Gastrocnemius medialis (tissue), 4 donors: ENCODE measurements at regions not wholly inside any gene's neighbourhood (a gene's known extent, or its start where the extent isn't known, plus 50 kb on each side); places are given as distances from the start of the nearest gene placed in this dataset.
"Not testable (repeated sequence)": the region's sequence is repeated elsewhere in the genome, so short reads cannot be mapped to it uniquely, and the experiment has no call there.

Source experiments
- ATAC-seq, 2 donors: fragments of 150-250 bp; one replicate each; pipeline ENCODE4 v1.9.1; 2016
- DNase-seq, 2 donors: peaks; one replicate each; pipeline ENCODE4 v3.0.0-alpha.2; 2019
- H3K27ac ChIP-seq, 4 donors: fragments of 200-600 bp; sonication (generic); 1 replicate in 1 of 4; 2 replicates in 3 of 4; pipeline ENCODE4 v1.5.1; 2016 to 2018; ENCODE audit warnings: mild to moderate bottlenecking in 2 of 4, moderate library complexity in 1 of 4
- H3K27me3 ChIP-seq, 3 donors: fragments of 200-600 bp; sonication (generic) in 2 of 3; 1 replicate in 1 of 3; 2 replicates in 2 of 3; pipeline versions ENCODE4 v1.5.1 to v1.6.0; 2016 to 2019; ENCODE audit warnings: mild to moderate bottlenecking in 1 of 3, moderate library complexity in 1 of 3
- H3K36me3 ChIP-seq, 2 donors: fragments of 200-600 bp; sonication (generic) in 1 of 2; one replicate each; pipeline ENCODE4 v1.5.1; 2017 to 2018
- H3K4me1 ChIP-seq, 2 donors: fragments of 200-600 bp; sonication (generic) in 1 of 2; one replicate each; pipeline ENCODE4 v1.5.1; 2016 to 2017; ENCODE audit warnings: mild to moderate bottlenecking in 2 of 2
- H3K4me3 ChIP-seq, 4 donors: fragments of 200-600 bp; sonication (generic) in 3 of 4; 1 replicate in 1 of 4; 2 replicates in 3 of 4; pipeline ENCODE4 v1.5.1; 2016 to 2019; ENCODE audit warnings: mild to moderate bottlenecking in 2 of 4
- H3K9me3 ChIP-seq, 3 donors: fragments of 200-600 bp; sonication (generic) in 2 of 3; 1 replicate in 1 of 3; 2 replicates in 2 of 3; pipeline ENCODE4 v1.5.1; 2016 to 2019
- CTCF ChIP-seq, 5 experiments: fragments of 450-650 bp in 3 of 5; fragments of 200-600 bp in 2 of 5; sonication (generic) in 2 of 5; IDR thresholded peaks in 4 of 5; conservative IDR thresholded peaks in 1 of 5; 1 replicate in 4 of 5; 2 replicates in 1 of 5; pipeline ENCODE4 v1.5.1; 2016 to 2019; ENCODE audit warnings: antibody characterized with exemption in 5 of 5, mild to moderate bottlenecking in 3 of 5, moderate library complexity in 3 of 5
- POLR2A ChIP-seq, 2 donors: fragments of 450-650 bp; IDR thresholded peaks; one replicate each; pipeline ENCODE4 v1.6.1; 2017; ENCODE audit warnings: antibody characterized with exemption in 2 of 2, mild to moderate bottlenecking in 2 of 2, moderate library complexity in 2 of 2
- in situ Hi-C, 4 donors: fragments of 200-750 bp; cut with MboI; loops; one replicate each; pipeline versions ENCODE4 v1.15.0 to v1.8.0; 2017; ENCODE audit warnings: low sequenced_read_pairs in 4 of 4
- intact Hi-C: fragments of 100-400 bp; cut with DNase I; formaldehyde crosslinking; loops from one replicate; pipeline ENCODE4 v1.15.1; 2023; ENCODE audit warnings: low total_unique reads

DNA sequence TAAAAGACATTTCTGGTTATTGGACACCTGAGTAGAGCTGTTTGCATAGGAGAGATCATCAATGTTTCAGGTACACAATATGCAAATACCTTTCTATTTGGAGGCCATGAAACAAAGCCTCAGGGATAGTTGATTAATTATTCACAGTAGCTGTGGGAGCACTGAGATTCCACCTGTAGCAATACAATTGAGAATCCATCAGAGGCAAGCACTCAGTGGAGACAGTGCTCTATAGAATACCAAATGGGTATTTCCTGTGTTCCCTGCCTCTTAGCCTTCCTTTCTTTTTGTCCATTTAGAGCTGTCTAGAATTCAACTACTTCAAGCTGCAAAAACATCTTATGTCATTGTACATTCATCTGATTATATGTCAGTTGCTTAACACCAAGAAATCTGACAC lies 1754.0 kb upstream of the ACO1 start:
- no peaks in the 10 kb centered on the region for H3K4me1 ChIP-seq
- DNase-seq: no peak
- no peak overlapping the region for H3K4me3 ChIP-seq
- H3K9me3 ChIP-seq: no peaks in the 10 kb centered on the region
- no peaks in the 10 kb centered on the region for H3K27me3 ChIP-seq
- TF ChIP-seq POLR2A (IDR thresholded peaks at IDR 0.05): no peak
- no peak for TF ChIP-seq CTCF (IDR thresholded peaks at IDR 0.05 in 4 of 5, conservative IDR thresholded peaks at IDR 0.05 in 1 of 5)
- H3K27ac ChIP-seq: no peak overlapping the region
- in situ Hi-C loops: loop anchor here in 2 of 4 donors (25.0 kb wide), 2 partner anchors 107 to 343 kb away; no protein-coding TSS in a partner anchor
- H3K36me3 ChIP-seq: no peaks in the 10 kb centered on the region
- intact Hi-C loops: no loop called here
- no peak for ATAC-seq

DNA sequence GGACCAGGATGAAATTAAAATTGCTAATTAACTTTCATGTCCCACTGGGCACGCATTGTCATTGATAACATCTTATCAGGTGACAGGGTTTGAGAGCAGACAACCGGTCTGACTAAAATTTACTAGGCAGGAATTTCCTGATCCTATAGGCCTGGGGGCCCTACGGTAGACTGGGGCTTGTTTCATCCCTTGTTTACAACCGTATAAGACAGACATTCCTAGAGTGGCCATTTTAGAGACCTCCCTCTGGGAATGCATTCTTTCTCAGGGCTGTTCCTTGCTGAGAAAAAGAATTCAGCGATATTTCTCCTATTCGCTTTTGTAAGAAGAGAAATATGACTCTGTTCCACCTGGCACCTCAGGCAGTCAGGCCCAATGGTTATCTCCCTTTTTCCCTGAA lies 1737.8 kb upstream of the ACO1 start:
- H3K4me1 ChIP-seq, H3K36me3 ChIP-seq, H3K9me3 ChIP-seq, H3K4me3 ChIP-seq, ATAC-seq, DNase-seq, H3K27me3 ChIP-seq, H3K27ac ChIP-seq, intact Hi-C loops: not testable (repeated sequence)
- in situ Hi-C loops: loop anchor here in 2 of 4 donors (25.0 kb wide), 2 partner anchors 91 to 359 kb away; no protein-coding TSS in a partner anchor

- in situ Hi-C loops: no loop called here
- Histone ChIP-seq H3K4me1 (no peaks in the 10 kb centered on the region), H3K9me3 (no peaks in the 10 kb centered on the region), H3K36me3 (no peaks in the 10 kb centered on the region), H3K27me3 (no peaks in the 10 kb centered on the region), H3K4me3 (no peak overlapping the region), H3K27ac (no peak overlapping the region)
- DNase-seq (no peak), ATAC-seq (no peak)
- intact Hi-C loops: no loop called here
- TF ChIP-seq POLR2A (IDR thresholded peaks at IDR 0.05) (no peak), CTCF (IDR thresholded peaks at IDR 0.05 in 4 of 5, conservative IDR thresholded peaks at IDR 0.05 in 1 of 5) (no peak)
These were observed 1722.5 kb upstream of the ACO1 start for GRCh38 chr9:30661925-30662324.

GRCh38 chr9:30670805-30671562 lies 1713.5 kb upstream of the ACO1 start:
- TF ChIP-seq CTCF (IDR thresholded peaks at IDR 0.05 in 4 of 5, conservative IDR thresholded peaks at IDR 0.05 in 1 of 5) (no peak), POLR2A (IDR thresholded peaks at IDR 0.05) (no peak)
- no peaks in the 10 kb centered on the region for H3K4me1 ChIP-seq
- no peaks in the 10 kb centered on the region for H3K36me3 ChIP-seq
- in situ Hi-C loops: no loop called here
- no peaks in the 10 kb centered on the region for H3K27me3 ChIP-seq
- intact Hi-C loops: no loop called here
- H3K9me3 ChIP-seq: no peaks in the 10 kb centered on the region
- DNase-seq: no peak
- H3K4me3 ChIP-seq: no peak overlapping the region
- H3K27ac ChIP-seq: no peak overlapping the region
- ATAC-seq: no peak

GRCh38 chr9:30673132-30673531 lies 1711.3 kb upstream of the ACO1 start:
- Histone ChIP-seq H3K27me3 (no peaks in the 10 kb centered on the region), H3K4me1 (no peaks in the 10 kb centered on the region), H3K36me3 (no peaks in the 10 kb centered on the region), H3K9me3 (no peaks in the 10 kb centered on the region), H3K4me3 (no peak overlapping the region), H3K27ac (no peak overlapping the region)
- TF ChIP-seq CTCF (IDR thresholded peaks at IDR 0.05 in 4 of 5, conservative IDR thresholded peaks at IDR 0.05 in 1 of 5) (no peak), POLR2A (IDR thresholded peaks at IDR 0.05) (no peak)
- DNase-seq: no peak
- intact Hi-C loops (no loop called here), in situ Hi-C loops (no loop called here)
- ATAC-seq: no peak
